A549 (cell line): ENCODE measurements at regions not wholly inside any gene's neighbourhood (a gene's known extent, or its start where the extent isn't known, plus 50 kb on each side); places are given as distances from the start of the nearest gene placed in this dataset.
A peak's percentile ranks its signal among the peaks of the same experiment; 100 is the strongest.

Source experiments
- ATAC-seq, 2 experiments: fragments of 200-7000 bp in 1 of 2; fragments of >200 bp in 1 of 2; cut with Nextera tagmentation in 1 of 2; cut with Tn5 transposase in 1 of 2; 3 replicates each; pipeline versions ENCODE4 v1.8.0 to v1.9.1; 2018 to 2020; ENCODE audit warnings: mild to moderate bottlenecking in 1 of 2, moderate library complexity in 1 of 2
- CTCF ChIA-PET: fragments of 300-600 bp; sonication (Branson Sonifier 250); formaldehyde crosslinking; extraction: SDS; loops from one replicate; lab custom pipeline; 2021; ENCODE audit warnings: antibody characterized with exemption, inconsistent platforms; lab: Yijun Ruan, JAX
- POLR2A ChIA-PET: fragments of 350-600 bp; formaldehyde crosslinking; extraction: SDS; loops from one replicate; lab custom pipeline; 2021; ENCODE audit warnings: antibody characterized with exemption, inconsistent platforms; lab: Yijun Ruan, JAX
- DNase-seq, 2 experiments: peaks; one replicate each; pipeline versions ENCODE4 v3.0.0 to v3.0.0-alpha.2; 2011 to 2016; ENCODE audit warnings: low read depth in 1 of 2, low spot score in 1 of 2
- FAIRE-seq: peaks from 2 replicates; lab custom pipeline; 2011; peaks lifted over from hg19 to GRCh38; lab: Jason Lieb, UNC
- H3K27ac ChIP-seq, 2 experiments: fragments of >200 bp; sonication (Bioruptor Twin); formaldehyde crosslinking; 3 replicates each; pipeline ENCODE4 v1.5.1; 2016 to 2017
- H3K4me1 ChIP-seq: fragments of >200 bp; sonication (Bioruptor Twin); formaldehyde crosslinking; 3 replicates; pipeline ENCODE4 v1.6.1; 2016
- H3K4me2 ChIP-seq: fragments of >200 bp; sonication (Bioruptor Twin); formaldehyde crosslinking; 3 replicates; pipeline ENCODE4 v1.6.1; 2016
- H3K4me3 ChIP-seq: fragments of >200 bp; sonication (Bioruptor Twin); formaldehyde crosslinking; 3 replicates; pipeline ENCODE4 v1.5.1; 2016
- H3K9me3 ChIP-seq: fragments of >200 bp; sonication (Bioruptor Twin); formaldehyde crosslinking; 3 replicates; pipeline ENCODE4 v1.6.1; 2016
- BHLHE40 ChIP-seq: IDR thresholded peaks from 2 replicates; pipeline ENCODE4 v1.6.1; 2012; ENCODE audit warnings: low read depth, low read length, inconsistent platforms
- CBX2 ChIP-seq: fragments of 200-600 bp; sonication (generic); IDR thresholded peaks from 2 replicates; pipeline ENCODE4 v1.6.1; 2016; ENCODE audit warnings: low read depth, mild to moderate bottlenecking, borderline replicate concordance
- CBX8 ChIP-seq: fragments of 200-600 bp; sonication (generic); IDR thresholded peaks from 2 replicates; pipeline ENCODE4 v1.6.1; 2016
- CHD2 ChIP-seq: fragments of 150-350 bp; IDR thresholded peaks from 2 replicates; pipeline ENCODE4 v1.6.1; 2014; ENCODE audit warnings: low read length; ENCODE audit not compliant: partially characterized antibody
- EHF ChIP-seq: fragments of 250-450 bp; sonication (Bioruptor Pico); IDR thresholded peaks from 2 replicates; pipeline ENCODE4 v1.5.0; 2020; ENCODE audit warnings: mild to moderate bottlenecking
- ELK1 ChIP-seq: fragments of 150-350 bp; IDR thresholded peaks from 2 replicates; pipeline ENCODE4 v1.6.1; 2014; ENCODE audit warnings: low read depth, mild to moderate bottlenecking, low read length
- FOSB ChIP-seq: fragments of 250-450 bp; sonication (Bioruptor Pico); IDR thresholded peaks from 2 replicates; pipeline ENCODE4 v1.5.0; 2020; ENCODE audit warnings: mild to moderate bottlenecking, moderate library complexity
- FOSL2 ChIP-seq, 2 experiments: fragments of 450-650 bp in 1 of 2; fragments of >200 bp in 1 of 2; sonication (Bioruptor Twin) in 1 of 2; formaldehyde crosslinking; IDR thresholded peaks; 2 replicates each; pipeline versions ENCODE4 v1.5.0 to v1.6.1; 2016 to 2020; ENCODE audit warnings: mild to moderate bottlenecking in 1 of 2, moderate library complexity in 1 of 2
- FOXS1 ChIP-seq: fragments of 250-450 bp; sonication (Bioruptor Pico); IDR thresholded peaks from 2 replicates; pipeline ENCODE4 v1.5.0; 2020; ENCODE audit warnings: mild to moderate bottlenecking, moderate library complexity
- GATA3 ChIP-seq: IDR thresholded peaks from 2 replicates; pipeline ENCODE4 v1.6.1; 2012; ENCODE audit warnings: borderline replicate concordance
- HDAC2 ChIP-seq: fragments of 200-600 bp; sonication (generic); IDR thresholded peaks from 2 replicates; pipeline ENCODE4 v1.6.1; 2016
- HES2 ChIP-seq: fragments of >200 bp; sonication (Bioruptor Twin); formaldehyde crosslinking; IDR thresholded peaks from 2 replicates; pipeline ENCODE4 v1.6.1; 2016
- HEYL ChIP-seq: fragments of 250-450 bp; sonication (Bioruptor Pico); IDR thresholded peaks from 2 replicates; pipeline ENCODE4 v1.8.0; 2021; ENCODE audit warnings: mild to moderate bottlenecking, moderate library complexity
- HOXA7 ChIP-seq: fragments of 250-450 bp; sonication (Bioruptor Pico); IDR thresholded peaks from 2 replicates; pipeline ENCODE4 v1.5.0; 2020; ENCODE audit warnings: mild to moderate bottlenecking, moderate library complexity
- HOXB13 ChIP-seq: fragments of 250-450 bp; sonication (Bioruptor Pico); IDR thresholded peaks from 2 replicates; pipeline ENCODE4 v1.5.0; 2020; ENCODE audit warnings: low read depth, mild to moderate bottlenecking, moderate library complexity
- JUN ChIP-seq, 2 experiments: fragments of >200 bp; sonication (Bioruptor Twin); formaldehyde crosslinking; IDR thresholded peaks; 2 replicates in 1 of 2; 3 replicates in 1 of 2; pipeline ENCODE4 v1.6.1; 2016 to 2017
- KDM5A ChIP-seq: fragments of 200-600 bp; sonication (generic); IDR thresholded peaks from 2 replicates; pipeline ENCODE4 v1.6.1; 2016; ENCODE audit warnings: antibody characterized with exemption, mild to moderate bottlenecking
- MAFK ChIP-seq: fragments of 450-650 bp; IDR thresholded peaks from 2 replicates; pipeline ENCODE4 v1.6.1; 2014; ENCODE audit not compliant: partially characterized antibody
- MAZ ChIP-seq: fragments of 150-350 bp; IDR thresholded peaks from 2 replicates; pipeline ENCODE4 v1.6.1; 2014; ENCODE audit warnings: antibody characterized with exemption, low read depth, low read length, borderline replicate concordance
- NFE2L2 ChIP-seq: fragments of 150-350 bp; conservative IDR thresholded peaks from 2 replicates; pipeline ENCODE4 v1.6.1; 2014; ENCODE audit warnings: low read length
- NPAS2 ChIP-seq: fragments of 250-450 bp; sonication (Bioruptor Pico); IDR thresholded peaks from 2 replicates; pipeline ENCODE4 v1.8.0; 2022; ENCODE audit warnings: mild to moderate bottlenecking, moderate library complexity, borderline replicate concordance
- NR3C1 ChIP-seq: fragments of >200 bp; sonication (Bioruptor Twin); formaldehyde crosslinking; IDR thresholded peaks from 3 replicates; pipeline ENCODE4 v1.6.1; 2017
- PHF8 ChIP-seq: fragments of 200-600 bp; sonication (generic); IDR thresholded peaks from 2 replicates; pipeline ENCODE4 v1.6.1; 2016; ENCODE audit warnings: low read depth, mild to moderate bottlenecking, antibody characterized with exemption, moderate library complexity, borderline replicate concordance
- POLR2AphosphoS2 ChIP-seq: conservative IDR thresholded peaks from 2 replicates; pipeline ENCODE4 v1.6.1; 2012; ENCODE audit warnings: low read length, improper control_type of control experiment, inconsistent platforms
- RAD21 ChIP-seq, 2 experiments: fragments of >200 bp in 1 of 2; sonication (Bioruptor Twin) in 1 of 2; formaldehyde crosslinking in 1 of 2; IDR thresholded peaks in 1 of 2; conservative IDR thresholded peaks in 1 of 2; 2 replicates in 1 of 2; 3 replicates in 1 of 2; pipeline ENCODE4 v1.6.1; 2012 to 2018; ENCODE audit warnings: inconsistent platforms in 1 of 2
- RARB ChIP-seq: fragments of 250-450 bp; sonication (Bioruptor Pico); IDR thresholded peaks from 2 replicates; pipeline ENCODE4 v1.8.0; 2021; ENCODE audit warnings: mild to moderate bottlenecking, moderate library complexity
- RFX5 ChIP-seq: fragments of 450-650 bp; IDR thresholded peaks from 2 replicates; pipeline ENCODE4 v1.7.1; 2014; ENCODE audit warnings: antibody characterized with exemption, mild to moderate bottlenecking, moderate library complexity
- RNF2 ChIP-seq: fragments of 200-600 bp; sonication (generic); IDR thresholded peaks from 2 replicates; pipeline ENCODE4 v1.6.1; 2016; ENCODE audit warnings: low read depth, mild to moderate bottlenecking, antibody characterized with exemption, moderate library complexity, borderline replicate concordance
- SREBF2 ChIP-seq: fragments of 450-650 bp; IDR thresholded peaks from 2 replicates; pipeline ENCODE4 v1.6.1; 2014; ENCODE audit warnings: mild to moderate bottlenecking, moderate library complexity
- ZNF302 ChIP-seq: fragments of 250-450 bp; sonication (Bioruptor Pico); IDR thresholded peaks from 2 replicates; pipeline ENCODE4 v1.9.0; 2021; ENCODE audit warnings: inconsistent platforms, mild to moderate bottlenecking, moderate library complexity
- WGBS: methylation state at CpG from one replicate; pipeline ENCODE4 v1.1.6; 2017; ENCODE audit errors: missing lambda C conversion rate; 5-methylcytosine and 5-hydroxymethylcytosine counted together
- TF ChIP-seq, protein P1 (sequence below): fragments of 450-650 bp; IDR thresholded peaks from 2 replicates; pipeline ENCODE4 v1.6.1; 2014; ENCODE audit warnings: antibody characterized with exemption
- TF ChIP-seq, protein P2 (sequence below): IDR thresholded peaks from 2 replicates; pipeline ENCODE4 v1.6.1; 2012
- TF ChIP-seq, protein P3 (sequence below): fragments of 250-450 bp; sonication (Bioruptor Pico); IDR thresholded peaks from 2 replicates; pipeline ENCODE4 v1.5.0; 2021; ENCODE audit warnings: mild to moderate bottlenecking, moderate library complexity, borderline replicate concordance
- TF ChIP-seq, protein P4 (sequence below): fragments of >200 bp; sonication (Bioruptor Twin); formaldehyde crosslinking; IDR thresholded peaks from 3 replicates; pipeline ENCODE4 v1.6.1; 2016

DNA sequence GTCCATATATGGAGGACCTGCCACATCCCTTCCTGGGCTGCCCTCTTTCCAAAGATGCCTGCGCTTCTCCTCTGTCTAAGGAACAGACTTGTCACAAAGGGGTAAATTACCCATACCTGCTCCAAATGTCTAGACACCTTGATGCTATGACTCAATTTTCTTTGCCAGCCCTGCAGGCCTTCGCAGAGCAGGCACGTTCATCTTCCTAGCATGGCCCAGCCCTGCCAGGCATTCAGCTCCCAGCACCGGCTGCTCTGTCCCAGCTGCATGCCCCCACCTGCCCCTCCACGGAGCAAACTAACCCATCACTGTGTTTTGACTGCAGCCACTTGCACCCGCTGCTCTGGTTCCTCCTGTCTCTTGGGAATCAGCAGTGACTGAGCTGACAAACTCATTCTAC is 526.1 kb downstream of the MIAT start:
- no peaks in the 10 kb centered on the region for H3K4me1 ChIP-seq
- FAIRE-seq (no peak), DNase-seq (no peak), ATAC-seq (no peak)
- peak overlapping the region in 1 of 2 experiments; percentile 49; a peak in 1 of 6 replicates for H3K27ac ChIP-seq
- H3K4me2 ChIP-seq, result no peak overlapping the region
- 84% methylated on average over 6 of the region's 6 CpGs for WGBS
- TF ChIP-seq HES2 (no peak), CHD2 (no peak), RNF2 (no peak), ELK1 (no peak), RAD21 (conservative IDR thresholded peaks at IDR 0.05 in 1 of 2, IDR thresholded peaks at IDR 0.05 in 1 of 2) (no peak), FOXS1 (CRISPR knock-in tag) (no peak), ZNF302 (no peak), NPAS2 (CRISPR knock-in tag) (no peak), RFX5 (no peak), PHF8 (no peak), NFE2L2 (no peak), HOXA7 (CRISPR knock-in tag) (no peak), MAFK (no peak), HDAC2 (no peak), MAZ (no peak), JUN (IDR thresholded peaks at IDR 0.05) (no peak), SREBF2 (no peak), CBX8 (no peak)
- TF ChIP-seq, protein P1, sequence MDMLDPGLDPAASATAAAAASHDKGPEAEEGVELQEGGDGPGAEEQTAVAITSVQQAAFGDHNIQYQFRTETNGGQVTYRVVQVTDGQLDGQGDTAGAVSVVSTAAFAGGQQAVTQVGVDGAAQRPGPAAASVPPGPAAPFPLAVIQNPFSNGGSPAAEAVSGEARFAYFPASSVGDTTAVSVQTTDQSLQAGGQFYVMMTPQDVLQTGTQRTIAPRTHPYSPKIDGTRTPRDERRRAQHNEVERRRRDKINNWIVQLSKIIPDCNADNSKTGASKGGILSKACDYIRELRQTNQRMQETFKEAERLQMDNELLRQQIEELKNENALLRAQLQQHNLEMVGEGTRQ, result no peak
- TF ChIP-seq, protein P2, sequence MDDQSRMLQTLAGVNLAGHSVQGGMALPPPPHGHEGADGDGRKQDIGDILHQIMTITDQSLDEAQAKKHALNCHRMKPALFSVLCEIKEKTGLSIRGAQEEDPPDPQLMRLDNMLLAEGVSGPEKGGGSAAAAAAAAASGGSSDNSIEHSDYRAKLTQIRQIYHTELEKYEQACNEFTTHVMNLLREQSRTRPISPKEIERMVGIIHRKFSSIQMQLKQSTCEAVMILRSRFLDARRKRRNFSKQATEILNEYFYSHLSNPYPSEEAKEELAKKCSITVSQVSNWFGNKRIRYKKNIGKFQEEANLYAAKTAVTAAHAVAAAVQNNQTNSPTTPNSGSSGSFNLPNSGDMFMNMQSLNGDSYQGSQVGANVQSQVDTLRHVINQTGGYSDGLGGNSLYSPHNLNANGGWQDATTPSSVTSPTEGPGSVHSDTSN, result no peak
- ChIA-PET POLR2A (no interaction called here), CTCF (interaction anchor here (1.2 kb wide), 1 partner anchor 32 kb away, joined by 3 read pairs; no protein-coding TSS in a partner anchor)
- no peak overlapping the region for H3K4me3 ChIP-seq
- H3K9me3 ChIP-seq, result no peaks in the 10 kb centered on the region

DNA sequence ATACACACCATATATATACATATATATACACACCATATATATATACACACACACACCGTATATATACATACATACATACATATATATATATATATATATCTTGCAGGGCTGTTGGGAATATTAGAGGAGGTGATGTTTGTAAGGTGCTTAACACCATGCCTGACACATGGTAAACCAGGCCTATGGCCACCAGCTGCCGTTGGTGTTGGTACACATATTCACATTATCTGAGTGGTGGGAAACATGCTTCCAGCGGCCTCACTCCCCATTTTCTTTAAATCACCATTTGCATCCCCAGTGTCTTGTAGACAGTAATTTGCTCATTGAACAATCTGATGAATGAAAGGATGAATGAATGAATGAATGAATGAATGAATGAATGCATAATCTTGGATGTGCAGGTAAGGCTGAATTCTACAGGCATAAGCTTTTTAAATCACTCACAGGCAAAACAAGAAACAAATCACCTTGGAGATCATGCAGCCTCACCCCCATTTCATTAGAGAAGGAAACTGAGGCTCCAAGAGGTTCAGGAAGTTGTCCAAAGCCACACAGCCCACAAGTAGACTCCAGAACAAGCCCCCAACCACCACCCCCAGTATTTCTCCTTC is 527.8 kb downstream of the MIAT start:
- no peak overlapping the region for H3K4me3 ChIP-seq
- H3K4me1 ChIP-seq, result no peaks in the 10 kb centered on the region
- H3K27ac ChIP-seq, result no peak overlapping the region
- DNase-seq, result no peak
- POLR2A ChIA-PET, result no interaction called here
- FAIRE-seq, result no peak
- 68% methylated on average over 3 of the region's 3 CpGs for WGBS
- ATAC-seq, result no peak
- H3K4me2 ChIP-seq, result no peak overlapping the region
- no peaks in the 10 kb centered on the region for H3K9me3 ChIP-seq
- CTCF ChIA-PET, result no interaction called here
- TF ChIP-seq RARB (CRISPR knock-in tag), result no peak
- no peak for TF ChIP-seq EHF
- TF ChIP-seq FOSL2 (IDR thresholded peaks at IDR 0.05), result no peak
- TF ChIP-seq FOSL2 (CRISPR knock-in tag; IDR thresholded peaks at IDR 0.05), result no peak
- no peak for TF ChIP-seq CBX2
- TF ChIP-seq NR3C1, result no peak
- TF ChIP-seq FOXS1 (CRISPR knock-in tag), result no peak
- TF ChIP-seq HEYL, result no peak
- TF ChIP-seq BHLHE40, result no peak
- TF ChIP-seq GATA3, result no peak
- no peak for TF ChIP-seq RNF2
- TF ChIP-seq POLR2AphosphoS2, result no peak
- TF ChIP-seq, protein P3, sequence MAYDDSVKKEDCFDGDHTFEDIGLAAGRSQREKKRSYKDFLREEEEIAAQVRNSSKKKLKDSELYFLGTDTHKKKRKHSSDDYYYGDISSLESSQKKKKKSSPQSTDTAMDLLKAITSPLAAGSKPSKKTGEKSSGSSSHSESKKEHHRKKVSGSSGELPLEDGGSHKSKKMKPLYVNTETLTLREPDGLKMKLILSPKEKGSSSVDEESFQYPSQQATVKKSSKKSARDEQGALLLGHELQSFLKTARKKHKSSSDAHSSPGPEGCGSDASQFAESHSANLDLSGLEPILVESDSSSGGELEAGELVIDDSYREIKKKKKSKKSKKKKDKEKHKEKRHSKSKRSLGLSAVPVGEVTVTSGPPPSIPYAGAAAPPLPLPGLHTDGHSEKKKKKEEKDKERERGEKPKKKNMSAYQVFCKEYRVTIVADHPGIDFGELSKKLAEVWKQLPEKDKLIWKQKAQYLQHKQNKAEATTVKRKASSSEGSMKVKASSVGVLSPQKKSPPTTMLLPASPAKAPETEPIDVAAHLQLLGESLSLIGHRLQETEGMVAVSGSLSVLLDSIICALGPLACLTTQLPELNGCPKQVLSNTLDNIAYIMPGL (CRISPR knock-in tag), result no peak
- no peak for TF ChIP-seq HOXB13
- TF ChIP-seq, protein P4, sequence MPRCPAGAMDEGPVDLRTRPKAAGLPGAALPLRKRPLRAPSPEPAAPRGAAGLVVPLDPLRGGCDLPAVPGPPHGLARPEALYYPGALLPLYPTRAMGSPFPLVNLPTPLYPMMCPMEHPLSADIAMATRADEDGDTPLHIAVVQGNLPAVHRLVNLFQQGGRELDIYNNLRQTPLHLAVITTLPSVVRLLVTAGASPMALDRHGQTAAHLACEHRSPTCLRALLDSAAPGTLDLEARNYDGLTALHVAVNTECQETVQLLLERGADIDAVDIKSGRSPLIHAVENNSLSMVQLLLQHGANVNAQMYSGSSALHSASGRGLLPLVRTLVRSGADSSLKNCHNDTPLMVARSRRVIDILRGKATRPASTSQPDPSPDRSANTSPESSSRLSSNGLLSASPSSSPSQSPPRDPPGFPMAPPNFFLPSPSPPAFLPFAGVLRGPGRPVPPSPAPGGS, result no peak
- TF ChIP-seq KDM5A, result no peak
- TF ChIP-seq FOSB (CRISPR knock-in tag), result no peak
- TF ChIP-seq, all 56 proteins: peak for 0
